Neural progenitor cell (in vitro differentiated cells): ENCODE measurements at regions not wholly inside any gene's neighbourhood (a gene's known extent, or its start where the extent isn't known, plus 50 kb on each side); places are given as distances from the start of the nearest gene placed in this dataset.

Source experiments
- DNase-seq: peaks from one replicate; pipeline ENCODE4 v3.0.0-alpha.2; 2016; ENCODE audit warnings: low spot score
- H2AFZ ChIP-seq: fragments of 200-600 bp; sonication (generic); replicated peaks from 2 replicates; pipeline ENCODE4 v1.6.1; 2016; ENCODE audit warnings: antibody characterized with exemption
- H3F3A ChIP-seq: fragments of 200-600 bp; sonication (generic); 2 replicates; pipeline ENCODE4 v1.6.1; 2016; ENCODE audit warnings: antibody characterized with exemption, low read depth
- H3K27ac ChIP-seq: fragments of 200-600 bp; sonication (generic); 2 replicates; pipeline ENCODE4 v1.5.1; 2016; ENCODE audit warnings: mild to moderate bottlenecking
- H3K27me3 ChIP-seq: fragments of 200-600 bp; sonication (generic); 2 replicates; pipeline ENCODE4 v1.6.1; 2016; ENCODE audit warnings: mild to moderate bottlenecking, moderate library complexity
- H3K36me3 ChIP-seq: fragments of 200-600 bp; sonication (generic); 2 replicates; pipeline ENCODE4 v1.5.1; 2016
- H3K4me1 ChIP-seq: fragments of 200-600 bp; sonication (generic); 2 replicates; pipeline ENCODE4 v1.6.1; 2016; ENCODE audit warnings: mixed run types
- H3K4me2 ChIP-seq: fragments of 200-600 bp; sonication (generic); 2 replicates; pipeline ENCODE4 v1.6.1; 2016
- H3K4me3 ChIP-seq: fragments of 200-600 bp; sonication (generic); 2 replicates; pipeline ENCODE4 v1.5.1; 2016
- H3K79me2 ChIP-seq: fragments of 200-600 bp; sonication (generic); 2 replicates; pipeline ENCODE4 v1.6.1; 2016; ENCODE audit warnings: low read depth
- H3K9ac ChIP-seq: fragments of 200-600 bp; sonication (generic); 2 replicates; pipeline ENCODE4 v1.6.1; 2016
- H3K9me3 ChIP-seq: fragments of 200-600 bp; sonication (generic); 2 replicates; pipeline ENCODE4 v1.5.1; 2016; ENCODE audit warnings: low read depth
- H4K20me1 ChIP-seq: fragments of 200-600 bp; sonication (generic); 2 replicates; pipeline ENCODE4 v1.6.1; 2016; ENCODE audit warnings: low read depth
- H3K27ac Mint-ChIP-seq: 3 replicates; pipeline ENCODE4 v1.8.0; 2021; ENCODE audit warnings: mixed read lengths
- H3K27me3 Mint-ChIP-seq: 2 replicates; pipeline ENCODE4 v1.8.0; 2022; ENCODE audit warnings: low read depth, mild to moderate bottlenecking, inconsistent platforms, moderate library complexity, mixed read lengths; ENCODE audit not compliant: insufficient read depth
- H3K36me3 Mint-ChIP-seq: 3 replicates; pipeline ENCODE4 v1.8.0; 2021; ENCODE audit warnings: mixed read lengths
- H3K4me1 Mint-ChIP-seq: 3 replicates; pipeline ENCODE4 v1.8.0; 2021; ENCODE audit warnings: mixed read lengths
- H3K4me3 Mint-ChIP-seq: 3 replicates; pipeline ENCODE4 v1.8.0; 2021; ENCODE audit warnings: mild to moderate bottlenecking, moderate library complexity, mixed read lengths
- H3K9me3 Mint-ChIP-seq: 3 replicates; pipeline ENCODE4 v1.8.0; 2020; ENCODE audit warnings: mixed read lengths
- EZH2 ChIP-seq: fragments of 200-600 bp; sonication (generic); IDR thresholded peaks from 2 replicates; pipeline ENCODE4 v1.6.1; 2017; ENCODE audit warnings: antibody characterized with exemption, mild to moderate bottlenecking, moderate library complexity
- EZH2phosphoT487 ChIP-seq: fragments of 200-600 bp; sonication (generic); IDR thresholded peaks from 2 replicates; pipeline ENCODE4 v1.6.1; 2017; ENCODE audit warnings: antibody characterized with exemption
- TF ChIP-seq, protein P1 (sequence below): fragments of 200-600 bp; sonication (generic); IDR thresholded peaks from 2 replicates; pipeline ENCODE4 v1.5.1; 2017; ENCODE audit warnings: antibody characterized with exemption, mild to moderate bottlenecking

DNA sequence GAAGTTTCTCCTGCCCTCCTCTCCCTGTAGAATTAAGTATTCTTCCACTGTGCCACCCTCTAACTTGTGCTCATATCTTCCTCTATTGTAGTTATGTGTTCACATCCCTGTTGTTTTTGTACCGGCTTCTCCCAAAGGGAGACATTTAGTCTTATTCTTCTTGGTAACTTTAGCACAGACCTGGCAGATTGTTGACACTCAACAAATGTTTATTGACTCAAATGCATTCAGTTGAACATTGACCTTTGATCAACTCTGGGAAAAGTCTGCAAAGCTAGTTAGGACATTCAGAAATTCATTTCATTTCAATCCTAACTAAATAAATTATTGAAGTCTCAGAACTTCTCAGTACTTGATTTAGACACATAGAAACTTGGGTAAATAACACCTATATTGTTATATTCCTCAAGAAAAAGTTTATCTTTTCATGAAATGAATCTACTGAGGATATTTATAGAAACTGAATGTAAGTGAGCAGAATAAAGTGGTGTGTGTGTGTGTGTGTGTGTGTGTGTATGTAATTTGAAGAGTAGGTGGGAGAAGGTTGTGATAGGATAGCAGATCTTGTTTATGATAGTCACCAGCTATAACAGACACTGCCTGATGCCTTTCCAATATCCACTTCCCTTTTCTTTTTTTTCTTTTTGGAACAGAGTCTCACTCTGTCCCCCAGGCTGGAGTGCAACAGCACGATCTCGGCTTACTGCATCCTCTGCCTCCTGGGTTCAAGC lies 872.4 kb upstream of the CXADR start:
- H3K27me3 Mint-ChIP-seq: no peaks in the 10 kb centered on the region
- no peaks in the 10 kb centered on the region for H3F3A ChIP-seq
- H3K27ac ChIP-seq: no peak overlapping the region
- no peak overlapping the region for H3K4me3 ChIP-seq
- no peaks in the 10 kb centered on the region for H3K79me2 ChIP-seq
- no peak overlapping the region for H3K27ac Mint-ChIP-seq
- no peaks in the 10 kb centered on the region for H3K36me3 ChIP-seq
- no peaks in the 10 kb centered on the region for H3K27me3 ChIP-seq
- H3K4me1 ChIP-seq: no peaks in the 10 kb centered on the region
- H3K9me3 Mint-ChIP-seq: peaks cover 5% of the 10 kb centered on the region
- H3K4me2 ChIP-seq: no peak overlapping the region
- no peak overlapping the region for H2AFZ ChIP-seq
- no peak for DNase-seq
- H3K4me3 Mint-ChIP-seq: no peak overlapping the region
- TF ChIP-seq EZH2phosphoT487: no peak
- TF ChIP-seq, protein P1, sequence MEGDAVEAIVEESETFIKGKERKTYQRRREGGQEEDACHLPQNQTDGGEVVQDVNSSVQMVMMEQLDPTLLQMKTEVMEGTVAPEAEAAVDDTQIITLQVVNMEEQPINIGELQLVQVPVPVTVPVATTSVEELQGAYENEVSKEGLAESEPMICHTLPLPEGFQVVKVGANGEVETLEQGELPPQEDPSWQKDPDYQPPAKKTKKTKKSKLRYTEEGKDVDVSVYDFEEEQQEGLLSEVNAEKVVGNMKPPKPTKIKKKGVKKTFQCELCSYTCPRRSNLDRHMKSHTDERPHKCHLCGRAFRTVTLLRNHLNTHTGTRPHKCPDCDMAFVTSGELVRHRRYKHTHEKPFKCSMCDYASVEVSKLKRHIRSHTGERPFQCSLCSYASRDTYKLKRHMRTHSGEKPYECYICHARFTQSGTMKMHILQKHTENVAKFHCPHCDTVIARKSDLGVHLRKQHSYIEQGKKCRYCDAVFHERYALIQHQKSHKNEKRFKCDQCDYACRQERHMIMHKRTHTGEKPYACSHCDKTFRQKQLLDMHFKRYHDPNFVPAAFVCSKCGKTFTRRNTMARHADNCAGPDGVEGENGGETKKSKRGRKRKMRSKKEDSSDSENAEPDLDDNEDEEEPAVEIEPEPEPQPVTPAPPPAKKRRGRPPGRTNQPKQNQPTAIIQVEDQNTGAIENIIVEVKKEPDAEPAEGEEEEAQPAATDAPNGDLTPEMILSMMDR: no peak
- TF ChIP-seq EZH2: no peak
- H4K20me1 ChIP-seq: no peaks in the 10 kb centered on the region
- H3K9me3 ChIP-seq: no peaks in the 10 kb centered on the region
- H3K9ac ChIP-seq: no peak overlapping the region
- H3K36me3 Mint-ChIP-seq: no peaks in the 10 kb centered on the region
- H3K4me1 Mint-ChIP-seq: no peaks in the 10 kb centered on the region

DNA sequence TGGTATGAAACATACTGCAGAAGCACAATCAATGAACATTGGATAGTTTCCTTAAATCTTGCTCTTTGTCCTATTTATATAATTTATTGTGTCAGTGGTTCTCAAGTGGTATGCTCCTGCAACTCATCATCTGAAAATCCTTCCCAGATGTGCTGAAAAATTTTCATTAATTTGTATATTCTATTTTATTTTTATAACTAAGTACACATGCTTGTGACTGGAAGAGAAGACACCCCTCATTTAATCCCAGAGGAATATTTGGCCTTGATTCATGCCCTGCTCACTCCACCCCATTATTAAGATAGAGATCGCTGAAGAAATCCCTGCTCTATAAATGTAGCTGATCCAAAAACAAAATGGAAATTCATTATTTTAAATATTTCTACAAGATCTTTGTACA lies 870.5 kb upstream of the CXADR start:
- H3K27me3 Mint-ChIP-seq: no peaks in the 10 kb centered on the region
- Histone ChIP-seq H3K9ac (no peak overlapping the region), H2AFZ (no peak overlapping the region), H3K4me2 (no peak overlapping the region), H3K27ac (no peak overlapping the region), H3K4me1 (no peaks in the 10 kb centered on the region), H3K9me3 (no peaks in the 10 kb centered on the region), H3K27me3 (no peaks in the 10 kb centered on the region), H3K79me2 (no peaks in the 10 kb centered on the region), H4K20me1 (no peaks in the 10 kb centered on the region), H3K4me3 (no peak overlapping the region), H3F3A (no peaks in the 10 kb centered on the region), H3K36me3 (no peaks in the 10 kb centered on the region)
- H3K27ac Mint-ChIP-seq: no peak overlapping the region
- TF ChIP-seq, protein P1: no peak
- TF ChIP-seq EZH2: no peak
- TF ChIP-seq EZH2phosphoT487: no peak
- peaks cover 5% of the 10 kb centered on the region for H3K9me3 Mint-ChIP-seq
- no peak for DNase-seq
- no peaks in the 10 kb centered on the region for H3K4me1 Mint-ChIP-seq
- H3K36me3 Mint-ChIP-seq: no peaks in the 10 kb centered on the region
- H3K4me3 Mint-ChIP-seq: no peak overlapping the region

DNA sequence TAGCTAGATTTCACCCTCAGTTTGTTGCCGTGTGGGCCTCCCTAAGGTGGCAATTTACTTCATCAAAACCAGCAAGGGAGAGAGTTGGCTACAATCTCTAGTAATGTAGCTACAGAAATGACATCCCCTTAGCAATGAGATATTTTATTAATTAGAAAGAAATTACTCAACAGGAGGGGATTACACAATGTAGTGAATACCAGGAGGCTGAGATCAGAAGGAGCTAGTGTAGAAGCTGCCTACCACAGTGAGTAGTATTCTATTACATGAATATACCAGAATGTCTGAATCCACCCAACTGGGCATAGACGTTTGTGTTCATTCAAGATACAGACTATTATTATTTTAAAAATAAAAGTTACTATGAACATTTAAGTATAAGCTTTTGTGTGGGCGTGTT lies 868.2 kb upstream of the CXADR start:
- no peaks in the 10 kb centered on the region for H3K36me3 Mint-ChIP-seq

More for the DNA sequence above, 868.2 kb upstream of the CXADR start:
- Mint-ChIP-seq H3K27ac (no peak overlapping the region), H3K4me3 (no peak overlapping the region), H3K4me1 (no peaks in the 10 kb centered on the region), H3K27me3 (no peaks in the 10 kb centered on the region), H3K9me3 (peaks cover 3% of the 10 kb centered on the region)
- H3K36me3 ChIP-seq: no peaks in the 10 kb centered on the region
- no peak for TF ChIP-seq EZH2phosphoT487
- TF ChIP-seq, protein P1: no peak
- TF ChIP-seq EZH2: no peak
- no peak overlapping the region for H3K4me3 ChIP-seq
- no peak overlapping the region for H2AFZ ChIP-seq
- H4K20me1 ChIP-seq: no peaks in the 10 kb centered on the region
- H3F3A ChIP-seq: no peaks in the 10 kb centered on the region
- no peaks in the 10 kb centered on the region for H3K27me3 ChIP-seq
- no peak for DNase-seq
- no peaks in the 10 kb centered on the region for H3K4me1 ChIP-seq
- no peak overlapping the region for H3K27ac ChIP-seq
- H3K79me2 ChIP-seq: no peaks in the 10 kb centered on the region
- H3K9ac ChIP-seq: no peak overlapping the region
- H3K9me3 ChIP-seq: no peaks in the 10 kb centered on the region
- no peak overlapping the region for H3K4me2 ChIP-seq
